SHP77 (cell line): ENCODE measurements at regions not wholly inside any gene's neighbourhood (a gene's known extent, or its start where the extent isn't known, plus 50 kb on each side); places are given as distances from the start of the nearest gene placed in this dataset.
"Not testable (repeated sequence)": the region's sequence is repeated elsewhere in the genome, so short reads cannot be mapped to it uniquely, and the experiment has no call there.

Source experiments
- DNase-seq, 2 experiments: peaks; one replicate each; lab custom pipeline; 2025; lab: John Stamatoyannopoulos, UW

- no peak for DNase-seq
These were observed 89.7 kb upstream of the SH3BP4 start for GRCh38 chr2:234861841-234862735.

GRCh38 chr2:234859330-234859872, 92.4 kb upstream of the SH3BP4 start:
- not testable (repeated sequence) for DNase-seq

GRCh38 chr2:234858790-234859329, 93.0 kb upstream of the SH3BP4 start:
- no peak for DNase-seq

GRCh38 chr2:234858145-234858544, 93.7 kb upstream of the SH3BP4 start:
- DNase-seq = no peak

- DNase-seq = no peak
These were observed 98.1 kb upstream of the SH3BP4 start for GRCh38 chr2:234853729-234854128.

GRCh38 chr2:234852941-234853340, 98.9 kb upstream of the SH3BP4 start:
- no peak for DNase-seq

- no peak for DNase-seq
These were observed 99.8 kb upstream of the SH3BP4 start for GRCh38 chr2:234852035-234852434.

- no peak for DNase-seq
These were observed 100.4 kb upstream of the SH3BP4 start for GRCh38 chr2:234851451-234851850.

GRCh38 chr2:234850818-234851217, 101.0 kb upstream of the SH3BP4 start:
- no peak for DNase-seq

- DNase-seq = no peak
These were observed 102.1 kb upstream of the SH3BP4 start for GRCh38 chr2:234849678-234850077.

- no peak for DNase-seq
These were observed 103.2 kb upstream of the SH3BP4 start for GRCh38 chr2:234848578-234848977.

- no peak for DNase-seq
These were observed 104.2 kb upstream of the SH3BP4 start for GRCh38 chr2:234847639-234848038.

- DNase-seq = no peak
These were observed 104.5 kb upstream of the SH3BP4 start for GRCh38 chr2:234847364-234847635.

GRCh38 chr2:234846599-234847363, 105.0 kb upstream of the SH3BP4 start:
- DNase-seq = no peak

GRCh38 chr2:234845602-234846590, 105.9 kb upstream of the SH3BP4 start:
- DNase-seq = no peak

GRCh38 chr2:234843411-234843810, 108.4 kb upstream of the SH3BP4 start:
- DNase-seq = no peak

- no peak for DNase-seq
These were observed 109.1 kb upstream of the SH3BP4 start for GRCh38 chr2:234842753-234843152.

GRCh38 chr2:234841321-234842015, 110.3 kb upstream of the SH3BP4 start:
- DNase-seq = no peak

- no peak for DNase-seq
These were observed 111.5 kb upstream of the SH3BP4 start for GRCh38 chr2:234840336-234840735.

GRCh38 chr2:234839285-234839684, 112.5 kb upstream of the SH3BP4 start:
- no peak for DNase-seq

- no peak for DNase-seq
These were observed 115.5 kb upstream of the SH3BP4 start for GRCh38 chr2:234836271-234836670.
